ENCODE measurements at regions not wholly inside any gene's neighbourhood (a gene's known extent, or its start where the extent isn't known, plus 50 kb on each side); places are given as distances from the start of the nearest gene placed in this dataset.
"Not testable (repeated sequence)": the region's sequence is repeated elsewhere in the genome, so short reads cannot be mapped to it uniquely, and the experiment has no call there.

GRCh38 chr14:106335110-106335429 is 808.7 kb downstream of the TMEM121 start:
- not testable (repeated sequence) for TF ChIP-seq POLR2A, CTCF (IDR thresholded peaks at IDR 0.05)

Measured in stomach (tissue), 4 donors.